HCT116 (cell line): ENCODE measurements at regions not wholly inside any gene's neighbourhood (a gene's known extent, or its start where the extent isn't known, plus 50 kb on each side); places are given as distances from the start of the nearest gene placed in this dataset.

Source experiments
- ATAC-seq: fragments of 200-7000 bp; cut with Tn5 transposase; 2 replicates; pipeline ENCODE4 v1.9.1; 2020; ENCODE audit warnings: mild to moderate bottlenecking, moderate library complexity
- BruUV-seq: library from RNA; stranded (reverse); fragments of 400-500 nt; replicated peaks from 2 replicates; lab custom pipeline; 2021; lab: Mats Ljungman, UMichigan
- CTCF ChIA-PET: fragments of 300-600 bp; sonication (Branson Sonifier 250); formaldehyde crosslinking; loops from one replicate; lab custom pipeline; 2021; ENCODE audit warnings: antibody characterized with exemption; lab: Charles Lee
- POLR2A ChIA-PET: fragments of 300-600, 350-600 bp; sonication (Branson Sonifier 250); formaldehyde crosslinking; loops from one replicate; lab custom pipeline; 2021; ENCODE audit warnings: antibody characterized with exemption; lab: Charles Lee
- RAD21 ChIA-PET, 2 experiments: fragments of 300-600 bp; sonication (Branson Sonifier 250); formaldehyde crosslinking; loops; one replicate each; lab custom pipeline; 2023; ENCODE audit warnings: low total read pairs in 2 of 2; ENCODE audit not compliant: uncharacterized antibody in 2 of 2, unreplicated experiment in 2 of 2, low non-redundant PET in 1 of 2; lab: Charles Lee
- DNase-seq: peaks from one replicate; pipeline ENCODE4 v3.0.0-alpha.2; 2010; ENCODE audit warnings: low read depth, low spot score
- H2AFZ ChIP-seq: fragments of 200-600 bp; shearing (Covaris generic), sonication (generic); 2 replicates; pipeline ENCODE4 v1.6.1; 2017; ENCODE audit warnings: low read depth, mixed run types, mixed read lengths, antibody characterized with exemption, low read length; ENCODE audit not compliant: poor library complexity, severe bottlenecking
- H3K27ac ChIP-seq: 2 replicates; pipeline ENCODE4 v1.5.1; 2012; ENCODE audit warnings: low read depth, low read length
- H3K27me3 ChIP-seq: fragments of 200-600 bp; sonication (generic); 2 replicates; pipeline ENCODE4 v1.6.1; 2016; ENCODE audit warnings: mixed run types, low read length, mixed read lengths; ENCODE audit not compliant: insufficient read depth
- H3K36me3 ChIP-seq, 2 experiments: fragments of 200-500 bp in 1 of 2; fragments of 200-600 bp in 1 of 2; sonication (Bioruptor generic) in 1 of 2; sonication (generic) in 1 of 2; 2 replicates each; pipeline versions ENCODE4 v1.5.1 to v1.6.1; 2014 to 2016; ENCODE audit warnings: low read length in 2 of 2, inconsistent platforms in 1 of 2, mixed read lengths in 1 of 2, mixed run types in 1 of 2; ENCODE audit not compliant: insufficient read depth in 2 of 2, control insufficient read depth in 1 of 2
- H3K4me1 ChIP-seq, 2 experiments: fragments of 200-600 bp in 1 of 2; sonication (generic) in 1 of 2; 2 replicates each; pipeline versions ENCODE4 v1.5.1 to v1.6.1; 2012 to 2017; ENCODE audit warnings: low read length in 2 of 2, inconsistent platforms in 1 of 2, mild to moderate bottlenecking in 1 of 2, mixed read lengths in 1 of 2, mixed run types in 1 of 2, moderate library complexity in 1 of 2; ENCODE audit not compliant: insufficient read depth in 2 of 2, control insufficient read depth in 1 of 2
- H3K4me2 ChIP-seq: fragments of 200-600 bp; sonication (generic); 2 replicates; pipeline ENCODE4 v1.6.1; 2017; ENCODE audit warnings: mixed run types, low read length, mixed read lengths
- H3K4me3 ChIP-seq, 2 experiments: fragments of 200-600 bp in 1 of 2; sonication (generic) in 1 of 2; replicated peaks in 1 of 2; 2 replicates each; pipeline ENCODE4 v1.5.1; 2011 to 2016; ENCODE audit warnings: low read length in 2 of 2, control low read depth in 1 of 2, low read depth in 1 of 2, mild to moderate bottlenecking in 1 of 2, mixed read lengths in 1 of 2, mixed run types in 1 of 2
- H3K79me2 ChIP-seq: fragments of 200-600 bp; sonication (generic); 2 replicates; pipeline ENCODE4 v1.6.1; 2017; ENCODE audit warnings: mild to moderate bottlenecking, mixed run types, low read length, moderate library complexity, mixed read lengths; ENCODE audit not compliant: insufficient read depth
- H3K9ac ChIP-seq: fragments of 200-600 bp; sonication (generic); 2 replicates; pipeline ENCODE4 v1.6.1; 2016; ENCODE audit warnings: low read length, mixed read lengths
- H3K9me2 ChIP-seq: fragments of 200-600 bp; sonication (generic), shearing (Covaris generic); 2 replicates; pipeline ENCODE4 v1.6.1; 2017; ENCODE audit warnings: mixed run types, mild to moderate bottlenecking, moderate library complexity; ENCODE audit not compliant: insufficient read depth
- H3K9me3 ChIP-seq, 2 experiments: fragments of 200-500 bp in 1 of 2; fragments of 200-600 bp in 1 of 2; sonication (Bioruptor generic) in 1 of 2; sonication (generic) in 1 of 2; 2 replicates each; pipeline ENCODE4 v1.6.1; 2014 to 2017; ENCODE audit warnings: low read length in 2 of 2, mixed read lengths in 2 of 2, inconsistent platforms in 1 of 2, low read depth in 1 of 2, mild to moderate bottlenecking in 1 of 2, mixed run types in 1 of 2, moderate library complexity in 1 of 2; ENCODE audit not compliant: control insufficient read depth in 1 of 2, insufficient read depth in 1 of 2
- H4K20me1 ChIP-seq: fragments of 200-600 bp; sonication (generic), shearing (Covaris generic); 2 replicates; pipeline ENCODE4 v1.6.1; 2017; ENCODE audit warnings: mixed run types, mild to moderate bottlenecking, moderate library complexity; ENCODE audit not compliant: insufficient read depth
- CBX3 ChIP-seq: IDR thresholded peaks from 2 replicates; pipeline ENCODE4 v1.6.1; 2012; ENCODE audit warnings: low read depth
- EGR1 ChIP-seq: IDR thresholded peaks from 2 replicates; pipeline ENCODE4 v1.6.1; 2012; ENCODE audit warnings: low read depth
- ELF1 ChIP-seq: IDR thresholded peaks from 2 replicates; pipeline ENCODE4 v1.6.1; 2012; ENCODE audit warnings: low read depth, borderline replicate concordance
- FOSL1 ChIP-seq: IDR thresholded peaks from 2 replicates; pipeline ENCODE4 v1.6.1; 2012; ENCODE audit warnings: low read depth
- JUND ChIP-seq: IDR thresholded peaks from 2 replicates; pipeline ENCODE4 v1.6.1; 2012
- RAD21 ChIP-seq: IDR thresholded peaks from 2 replicates; pipeline ENCODE4 v1.6.1; 2012; ENCODE audit warnings: low read depth, mild to moderate bottlenecking
- SIN3A ChIP-seq: IDR thresholded peaks from 2 replicates; pipeline ENCODE4 v1.6.1; 2012; ENCODE audit warnings: low read depth
- SRF ChIP-seq: IDR thresholded peaks from 2 replicates; pipeline ENCODE4 v1.6.1; 2012; ENCODE audit warnings: low read depth
- YY1 ChIP-seq: IDR thresholded peaks from 2 replicates; pipeline ENCODE4 v1.6.1; 2011; ENCODE audit warnings: low read length, low read depth, moderate library complexity, mild to moderate bottlenecking; ENCODE audit not compliant: insufficient replicate concordance; ENCODE audit errors: extremely low read depth
- ZFX ChIP-seq: fragments of 450-650 bp; IDR thresholded peaks from 2 replicates; pipeline ENCODE4 v1.6.1; 2017
- ZNF274 ChIP-seq: fragments of 200-500 bp; sonication (Bioruptor generic); IDR thresholded peaks from 2 replicates; pipeline ENCODE4 v1.6.1; 2014; ENCODE audit warnings: mild to moderate bottlenecking, low read depth, low read length, inconsistent platforms
- intact Hi-C: fragments of 100-400 bp; cut with micrococcal nuclease; formaldehyde crosslinking; loops from 2 replicates; pipeline ENCODE4 v1.10.0; 2022
- TF ChIP-seq, protein P1 (sequence below): IDR thresholded peaks from 2 replicates; pipeline ENCODE4 v1.6.1; 2012; ENCODE audit warnings: low read depth
- TF ChIP-seq, protein P2 (sequence below): IDR thresholded peaks from 2 replicates; pipeline ENCODE4 v1.6.1; 2012
- TF ChIP-seq, protein P3 (sequence below): IDR thresholded peaks from 2 replicates; pipeline ENCODE4 v1.6.1; 2012
- TF ChIP-seq, protein P4 (sequence below), 3 experiments: fragments of 200-600 bp in 1 of 3; sonication (generic) in 1 of 3; IDR thresholded peaks in 2 of 3; conservative IDR thresholded peaks in 1 of 3; 2 replicates each; pipeline ENCODE4 v1.5.1; 2012 to 2017; ENCODE audit warnings: low read depth in 2 of 3, low read length in 2 of 3, antibody characterized with exemption in 1 of 3, borderline replicate concordance in 1 of 3, control low read depth in 1 of 3, mild to moderate bottlenecking in 1 of 3, mixed read lengths in 1 of 3, mixed run types in 1 of 3, moderate library complexity in 1 of 3; ENCODE audit not compliant: insufficient read depth in 1 of 3

DNA sequence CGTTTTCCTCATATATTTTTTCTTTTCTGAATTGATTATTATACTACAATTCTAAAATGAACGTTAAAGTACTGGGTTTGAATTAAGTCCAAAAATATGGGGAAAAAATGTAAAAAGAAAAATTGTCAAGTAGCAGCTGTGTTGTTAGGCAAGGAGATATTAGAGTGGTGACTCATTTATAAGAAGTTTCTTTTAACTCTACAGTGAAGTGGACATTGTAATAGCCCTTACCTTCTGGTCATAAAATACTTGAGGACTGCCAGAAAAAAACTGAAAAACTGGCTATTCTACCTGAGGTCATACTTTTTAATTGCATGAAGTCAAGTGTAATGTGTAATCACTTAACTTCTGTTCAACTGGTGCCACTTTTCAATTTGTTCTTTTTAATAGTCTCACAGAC is 523.1 kb upstream of the TSPY4 start (continued):
- TF ChIP-seq, protein P1, sequence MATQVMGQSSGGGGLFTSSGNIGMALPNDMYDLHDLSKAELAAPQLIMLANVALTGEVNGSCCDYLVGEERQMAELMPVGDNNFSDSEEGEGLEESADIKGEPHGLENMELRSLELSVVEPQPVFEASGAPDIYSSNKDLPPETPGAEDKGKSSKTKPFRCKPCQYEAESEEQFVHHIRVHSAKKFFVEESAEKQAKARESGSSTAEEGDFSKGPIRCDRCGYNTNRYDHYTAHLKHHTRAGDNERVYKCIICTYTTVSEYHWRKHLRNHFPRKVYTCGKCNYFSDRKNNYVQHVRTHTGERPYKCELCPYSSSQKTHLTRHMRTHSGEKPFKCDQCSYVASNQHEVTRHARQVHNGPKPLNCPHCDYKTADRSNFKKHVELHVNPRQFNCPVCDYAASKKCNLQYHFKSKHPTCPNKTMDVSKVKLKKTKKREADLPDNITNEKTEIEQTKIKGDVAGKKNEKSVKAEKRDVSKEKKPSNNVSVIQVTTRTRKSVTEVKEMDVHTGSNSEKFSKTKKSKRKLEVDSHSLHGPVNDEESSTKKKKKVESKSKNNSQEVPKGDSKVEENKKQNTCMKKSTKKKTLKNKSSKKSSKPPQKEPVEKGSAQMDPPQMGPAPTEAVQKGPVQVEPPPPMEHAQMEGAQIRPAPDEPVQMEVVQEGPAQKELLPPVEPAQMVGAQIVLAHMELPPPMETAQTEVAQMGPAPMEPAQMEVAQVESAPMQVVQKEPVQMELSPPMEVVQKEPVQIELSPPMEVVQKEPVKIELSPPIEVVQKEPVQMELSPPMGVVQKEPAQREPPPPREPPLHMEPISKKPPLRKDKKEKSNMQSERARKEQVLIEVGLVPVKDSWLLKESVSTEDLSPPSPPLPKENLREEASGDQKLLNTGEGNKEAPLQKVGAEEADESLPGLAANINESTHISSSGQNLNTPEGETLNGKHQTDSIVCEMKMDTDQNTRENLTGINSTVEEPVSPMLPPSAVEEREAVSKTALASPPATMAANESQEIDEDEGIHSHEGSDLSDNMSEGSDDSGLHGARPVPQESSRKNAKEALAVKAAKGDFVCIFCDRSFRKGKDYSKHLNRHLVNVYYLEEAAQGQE: no peak
- TF ChIP-seq, all 23 proteins: peak for 0

DNA sequence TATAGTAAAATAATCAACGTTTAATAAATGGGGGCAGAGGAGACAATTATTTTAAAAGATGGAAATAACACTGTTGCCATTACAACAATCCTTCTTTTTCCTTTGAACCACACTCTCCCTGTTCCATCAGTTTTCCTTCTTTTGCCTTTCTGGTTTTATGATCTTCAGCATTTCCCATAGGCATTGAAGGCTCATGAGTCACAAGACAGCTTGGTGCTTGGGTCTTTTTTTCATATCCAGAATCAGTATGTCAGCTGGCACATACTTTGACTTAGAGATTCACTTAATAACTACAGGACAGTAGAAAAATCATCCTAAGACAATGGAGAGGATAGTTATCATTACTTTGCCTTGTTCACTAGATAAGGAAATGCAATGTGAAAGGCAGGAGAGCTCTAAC is 521.6 kb upstream of the TSPY4 start:
- H4K20me1 ChIP-seq: no peaks in the 10 kb centered on the region
- no peak overlapping the region for H3K9ac ChIP-seq
- no peaks in the 10 kb centered on the region for H3K9me2 ChIP-seq
- no peaks in the 10 kb centered on the region for H3K79me2 ChIP-seq
- ChIA-PET CTCF (no interaction called here), RAD21 (no interaction called here), POLR2A (no interaction called here)
- intact Hi-C loops: no loop called here
- no peak overlapping the region for H3K4me3 ChIP-seq
- H3K9me3 ChIP-seq: no peaks in the 10 kb centered on the region
- no peak overlapping the region for H3K27ac ChIP-seq
- no peaks in the 10 kb centered on the region for H3K36me3 ChIP-seq
- no peak overlapping the region for H2AFZ ChIP-seq
- ATAC-seq (no peak), DNase-seq (no peak)
- TF ChIP-seq FOSL1 (no peak), ZNF274 (no peak), ELF1 (no peak)
- H3K27me3 ChIP-seq: no peaks in the 10 kb centered on the region
- H3K4me2 ChIP-seq: no peak overlapping the region
- BruUV-seq: no TSS peak
- H3K4me1 ChIP-seq: no peaks in the 10 kb centered on the region

DNA sequence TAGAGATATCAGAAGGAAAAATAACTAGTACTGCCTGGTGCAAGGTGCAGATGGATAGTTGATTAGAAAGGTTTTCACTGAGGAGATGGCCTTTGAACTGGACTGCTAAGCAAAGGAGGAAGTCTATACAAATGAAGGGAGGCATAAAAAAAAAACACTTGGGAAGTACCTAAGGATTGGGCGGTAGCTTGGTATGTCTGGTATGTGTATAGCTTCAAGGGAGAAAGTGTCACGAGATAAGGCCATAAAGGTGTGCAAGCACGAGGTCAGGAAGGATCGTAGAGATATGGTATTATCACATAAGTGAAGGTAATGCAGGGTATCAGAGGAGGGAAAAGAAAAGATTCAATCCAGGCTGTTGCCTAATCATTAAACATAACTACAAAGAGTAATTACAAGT is 517.2 kb upstream of the TSPY4 start:
- no peaks in the 10 kb centered on the region for H3K4me1 ChIP-seq
- no peaks in the 10 kb centered on the region for H3K36me3 ChIP-seq
- no peak overlapping the region for H3K4me3 ChIP-seq
- no peak overlapping the region for H3K9ac ChIP-seq
- H4K20me1 ChIP-seq: no peaks in the 10 kb centered on the region
- no peaks in the 10 kb centered on the region for H3K9me3 ChIP-seq
- no peaks in the 10 kb centered on the region for H3K79me2 ChIP-seq
- no peak overlapping the region for H3K4me2 ChIP-seq
- BruUV-seq: no TSS peak
- POLR2A ChIA-PET: no interaction called here
- CTCF ChIA-PET: no interaction called here
- no peak overlapping the region for H2AFZ ChIP-seq
- RAD21 ChIA-PET: no interaction called here
- H3K27me3 ChIP-seq: no peaks in the 10 kb centered on the region
- no peaks in the 10 kb centered on the region for H3K9me2 ChIP-seq
- ATAC-seq: no peak
- no peak for DNase-seq
- no peak overlapping the region for H3K27ac ChIP-seq
- intact Hi-C loops: no loop called here
- no peak for TF ChIP-seq JUND
- no peak for TF ChIP-seq YY1
- no peak for TF ChIP-seq RAD21
- TF ChIP-seq SIN3A: no peak
- TF ChIP-seq CBX3: no peak
- TF ChIP-seq, protein P2, sequence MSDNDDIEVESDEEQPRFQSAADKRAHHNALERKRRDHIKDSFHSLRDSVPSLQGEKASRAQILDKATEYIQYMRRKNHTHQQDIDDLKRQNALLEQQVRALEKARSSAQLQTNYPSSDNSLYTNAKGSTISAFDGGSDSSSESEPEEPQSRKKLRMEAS: no peak
- TF ChIP-seq, protein P3, sequence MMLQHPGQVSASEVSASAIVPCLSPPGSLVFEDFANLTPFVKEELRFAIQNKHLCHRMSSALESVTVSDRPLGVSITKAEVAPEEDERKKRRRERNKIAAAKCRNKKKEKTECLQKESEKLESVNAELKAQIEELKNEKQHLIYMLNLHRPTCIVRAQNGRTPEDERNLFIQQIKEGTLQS: no peak
- TF ChIP-seq ZFX: no peak
- TF ChIP-seq, protein P4, sequence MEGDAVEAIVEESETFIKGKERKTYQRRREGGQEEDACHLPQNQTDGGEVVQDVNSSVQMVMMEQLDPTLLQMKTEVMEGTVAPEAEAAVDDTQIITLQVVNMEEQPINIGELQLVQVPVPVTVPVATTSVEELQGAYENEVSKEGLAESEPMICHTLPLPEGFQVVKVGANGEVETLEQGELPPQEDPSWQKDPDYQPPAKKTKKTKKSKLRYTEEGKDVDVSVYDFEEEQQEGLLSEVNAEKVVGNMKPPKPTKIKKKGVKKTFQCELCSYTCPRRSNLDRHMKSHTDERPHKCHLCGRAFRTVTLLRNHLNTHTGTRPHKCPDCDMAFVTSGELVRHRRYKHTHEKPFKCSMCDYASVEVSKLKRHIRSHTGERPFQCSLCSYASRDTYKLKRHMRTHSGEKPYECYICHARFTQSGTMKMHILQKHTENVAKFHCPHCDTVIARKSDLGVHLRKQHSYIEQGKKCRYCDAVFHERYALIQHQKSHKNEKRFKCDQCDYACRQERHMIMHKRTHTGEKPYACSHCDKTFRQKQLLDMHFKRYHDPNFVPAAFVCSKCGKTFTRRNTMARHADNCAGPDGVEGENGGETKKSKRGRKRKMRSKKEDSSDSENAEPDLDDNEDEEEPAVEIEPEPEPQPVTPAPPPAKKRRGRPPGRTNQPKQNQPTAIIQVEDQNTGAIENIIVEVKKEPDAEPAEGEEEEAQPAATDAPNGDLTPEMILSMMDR (IDR thresholded peaks at IDR 0.05 in 2 of 3, conservative IDR thresholded peaks at IDR 0.05 in 1 of 3; ENCODE audit: borderline replicate concordance in 1 of 3, insufficient read depth in 1 of 3, low read depth in 2 of 3, low read length in 2 of 3): no peak
- TF ChIP-seq FOSL1: no peak
- TF ChIP-seq EGR1: no peak
- no peak for TF ChIP-seq SRF
